Glutamatergic neuron (in vitro differentiated cells): ENCODE measurements at regions not wholly inside any gene's neighbourhood (a gene's known extent, or its start where the extent isn't known, plus 50 kb on each side); places are given as distances from the start of the nearest gene placed in this dataset.

Experiments used
- DNase-seq: peaks from one replicate; pipeline ENCODE4 v3.0.0; 2022
- H3K27ac Mint-ChIP-seq: one replicate; pipeline ENCODE4 v1.8.0; 2020; ENCODE audit warnings: mild to moderate bottlenecking, mixed read lengths, inconsistent platforms; ENCODE audit not compliant: unreplicated experiment
- H3K27me3 Mint-ChIP-seq: one replicate; pipeline ENCODE4 v1.8.0; 2020; ENCODE audit warnings: mild to moderate bottlenecking, moderate library complexity, mixed read lengths, inconsistent platforms; ENCODE audit not compliant: unreplicated experiment
- H3K36me3 Mint-ChIP-seq: one replicate; pipeline ENCODE4 v1.8.0; 2020; ENCODE audit warnings: mild to moderate bottlenecking, mixed read lengths, inconsistent platforms; ENCODE audit not compliant: unreplicated experiment
- H3K4me1 Mint-ChIP-seq: one replicate; pipeline ENCODE4 v1.8.0; 2020; ENCODE audit warnings: mild to moderate bottlenecking, low read depth, mixed read lengths, inconsistent platforms; ENCODE audit not compliant: unreplicated experiment
- H3K4me3 Mint-ChIP-seq: one replicate; pipeline ENCODE4 v1.8.0; 2020; ENCODE audit warnings: mild to moderate bottlenecking, mixed read lengths, inconsistent platforms; ENCODE audit not compliant: unreplicated experiment
- H3K9me3 Mint-ChIP-seq: one replicate; pipeline ENCODE4 v1.8.0; 2020; ENCODE audit warnings: mild to moderate bottlenecking, moderate library complexity, mixed read lengths, inconsistent platforms; ENCODE audit not compliant: unreplicated experiment
- CTCF ChIP-seq: fragments of 200-600 bp; sonication (generic); IDR thresholded peaks from one replicate; pipeline ENCODE4 v1.5.0; 2021; ENCODE audit not compliant: partially characterized antibody, unreplicated experiment

- Mint-ChIP-seq H3K9me3 (peaks cover 3% of the 10 kb centered on the region), H3K4me3 (peak overlapping the region; percentile 3), H3K36me3 (no peaks in the 10 kb centered on the region), H3K4me1 (peaks cover 13% of the 10 kb centered on the region), H3K27ac (peak overlapping the region; percentile 34), H3K27me3 (no peaks in the 10 kb centered on the region)
- DNase-seq = no peak
- no peak for TF ChIP-seq CTCF
These were observed 397.6 kb downstream of the LIG4 start for GRCh38 chr13:107817647-107818287.

GRCh38 chr13:107812014-107812412, 403.3 kb downstream of the LIG4 start:
- no peak for TF ChIP-seq CTCF
- Mint-ChIP-seq H3K9me3 (no peaks in the 10 kb centered on the region), H3K27me3 (no peaks in the 10 kb centered on the region), H3K36me3 (no peaks in the 10 kb centered on the region), H3K4me1 (peaks cover 4% of the 10 kb centered on the region), H3K4me3 (no peak overlapping the region), H3K27ac (no peak overlapping the region)
- no peak for DNase-seq

GRCh38 chr13:107811233-107812013, 403.9 kb downstream of the LIG4 start:
- no peak for DNase-seq
- Mint-ChIP-seq H3K9me3 (no peaks in the 10 kb centered on the region), H3K4me3 (no peak overlapping the region), H3K27ac (no peak overlapping the region), H3K4me1 (peaks cover 6% of the 10 kb centered on the region), H3K36me3 (no peaks in the 10 kb centered on the region), H3K27me3 (no peaks in the 10 kb centered on the region)
- TF ChIP-seq CTCF = no peak

GRCh38 chr13:107809125-107809524, 406.2 kb downstream of the LIG4 start:
- no peak overlapping the region for H3K27ac Mint-ChIP-seq
- H3K4me1 Mint-ChIP-seq = peaks cover 14% of the 10 kb centered on the region
- H3K4me3 Mint-ChIP-seq = no peak overlapping the region
- H3K27me3 Mint-ChIP-seq = no peaks in the 10 kb centered on the region
- H3K9me3 Mint-ChIP-seq = no peaks in the 10 kb centered on the region
- no peak for TF ChIP-seq CTCF
- H3K36me3 Mint-ChIP-seq = no peaks in the 10 kb centered on the region
- DNase-seq = no peak

- DNase-seq = no peak
- H3K27ac Mint-ChIP-seq = no peak overlapping the region
- no peaks in the 10 kb centered on the region for H3K36me3 Mint-ChIP-seq
- peaks cover 18% of the 10 kb centered on the region for H3K4me1 Mint-ChIP-seq
- no peaks in the 10 kb centered on the region for H3K9me3 Mint-ChIP-seq
- no peak overlapping the region for H3K4me3 Mint-ChIP-seq
- TF ChIP-seq CTCF = no peak
- H3K27me3 Mint-ChIP-seq = no peaks in the 10 kb centered on the region
These were observed 406.9 kb downstream of the LIG4 start for GRCh38 chr13:107808389-107808788.
